H1 (cell line): ENCODE measurements at regions not wholly inside any gene's neighbourhood (a gene's known extent, or its start where the extent isn't known, plus 50 kb on each side); places are given as distances from the start of the nearest gene placed in this dataset.

ENCODE experiments used
- CEBPB ChIP-seq: IDR thresholded peaks from 2 replicates; pipeline ENCODE4 v1.6.1; 2012; ENCODE audit warnings: low read depth, low read length
- CTCF ChIP-seq, 3 experiments: IDR thresholded peaks; 1 replicate in 2 of 3; 2 replicates in 1 of 3; pipeline versions ENCODE4 v1.5.1 to v1.6.1; 2011; ENCODE audit warnings: low read length in 3 of 3, mild to moderate bottlenecking in 3 of 3, inconsistent platforms in 2 of 3, low read depth in 1 of 3, moderate library complexity in 1 of 3; ENCODE audit not compliant: insufficient read depth in 1 of 3; ENCODE audit errors: control extremely low read depth in 1 of 3
- EGR1 ChIP-seq: IDR thresholded peaks from 2 replicates; pipeline ENCODE4 v1.6.1; 2011; ENCODE audit warnings: low read depth, low read length, borderline replicate concordance
- EZH2 ChIP-seq: fragments of 200-600 bp; sonication (generic); IDR thresholded peaks from 2 replicates; pipeline ENCODE4 v1.7.1; 2012; ENCODE audit warnings: low read depth, mild to moderate bottlenecking, moderate library complexity, low read length, inconsistent platforms; ENCODE audit not compliant: severe bottlenecking
- KDM4A ChIP-seq: IDR thresholded peaks from one replicate; pipeline ENCODE4 v1.7.1; 2012; ENCODE audit warnings: low read depth, mild to moderate bottlenecking, moderate library complexity, low read length, inconsistent platforms; ENCODE audit not compliant: severe bottlenecking
- POLR2AphosphoS5 ChIP-seq: IDR thresholded peaks from 2 replicates; pipeline ENCODE4 v1.6.1; 2011; ENCODE audit warnings: low read depth, low read length
- YY1 ChIP-seq: IDR thresholded peaks from 2 replicates; pipeline ENCODE4 v1.6.1; 2011; ENCODE audit warnings: low read depth, mild to moderate bottlenecking, low read length
- TF ChIP-seq, protein P1 (sequence below): IDR thresholded peaks from 2 replicates; pipeline ENCODE4 v1.6.1; 2012; ENCODE audit warnings: low read length, inconsistent platforms

- TF ChIP-seq YY1 (no peak), KDM4A (no peak), CEBPB (no peak), EZH2 (no peak), CTCF (IDR thresholded peaks at IDR 0.05; ENCODE audit: control extremely low read depth in 1 of 3, insufficient read depth in 1 of 3, low read depth in 1 of 3, low read length in 3 of 3) (no peak), EGR1 (no peak), POLR2AphosphoS5 (no peak)
- TF ChIP-seq, protein P1, sequence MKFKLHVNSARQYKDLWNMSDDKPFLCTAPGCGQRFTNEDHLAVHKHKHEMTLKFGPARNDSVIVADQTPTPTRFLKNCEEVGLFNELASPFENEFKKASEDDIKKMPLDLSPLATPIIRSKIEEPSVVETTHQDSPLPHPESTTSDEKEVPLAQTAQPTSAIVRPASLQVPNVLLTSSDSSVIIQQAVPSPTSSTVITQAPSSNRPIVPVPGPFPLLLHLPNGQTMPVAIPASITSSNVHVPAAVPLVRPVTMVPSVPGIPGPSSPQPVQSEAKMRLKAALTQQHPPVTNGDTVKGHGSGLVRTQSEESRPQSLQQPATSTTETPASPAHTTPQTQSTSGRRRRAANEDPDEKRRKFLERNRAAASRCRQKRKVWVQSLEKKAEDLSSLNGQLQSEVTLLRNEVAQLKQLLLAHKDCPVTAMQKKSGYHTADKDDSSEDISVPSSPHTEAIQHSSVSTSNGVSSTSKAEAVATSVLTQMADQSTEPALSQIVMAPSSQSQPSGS: no peak
Measured at GRCh38 chr5:81842795-81843398, 92.0 kb upstream of the SSBP2 start.
